GM21717 (cell line): ENCODE measurements at regions not wholly inside any gene's neighbourhood (a gene's known extent, or its start where the extent isn't known, plus 50 kb on each side); places are given as distances from the start of the nearest gene placed in this dataset.

Source experiments
- ATAC-seq: cut with Tn5 transposase; IDR thresholded peaks from one replicate; pipeline ENCODE4 v1.9.1; 2021; ENCODE audit warnings: mild to moderate bottlenecking, moderate library complexity; ENCODE audit not compliant: unreplicated experiment

DNA sequence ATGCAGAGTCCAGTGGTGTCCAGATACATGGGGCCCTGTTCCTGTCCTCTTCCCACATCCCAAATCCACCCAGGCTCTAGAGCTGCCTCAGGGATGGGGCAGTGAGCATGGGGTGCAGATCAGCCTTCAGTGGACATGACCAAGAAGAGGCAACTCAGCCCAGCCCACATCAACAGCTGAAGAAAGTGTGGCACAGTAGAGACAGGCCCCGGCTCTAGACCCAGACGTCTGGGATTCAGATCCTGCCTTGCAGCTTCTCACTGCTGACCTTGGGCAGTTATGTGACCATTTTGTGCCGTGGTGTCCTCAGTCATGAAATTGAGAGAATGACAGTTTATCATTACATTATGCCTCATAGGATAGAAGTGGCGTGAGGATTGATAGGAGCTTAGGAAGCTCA is 54.6 kb upstream of the CST7 start:
- no peak for ATAC-seq

DNA sequence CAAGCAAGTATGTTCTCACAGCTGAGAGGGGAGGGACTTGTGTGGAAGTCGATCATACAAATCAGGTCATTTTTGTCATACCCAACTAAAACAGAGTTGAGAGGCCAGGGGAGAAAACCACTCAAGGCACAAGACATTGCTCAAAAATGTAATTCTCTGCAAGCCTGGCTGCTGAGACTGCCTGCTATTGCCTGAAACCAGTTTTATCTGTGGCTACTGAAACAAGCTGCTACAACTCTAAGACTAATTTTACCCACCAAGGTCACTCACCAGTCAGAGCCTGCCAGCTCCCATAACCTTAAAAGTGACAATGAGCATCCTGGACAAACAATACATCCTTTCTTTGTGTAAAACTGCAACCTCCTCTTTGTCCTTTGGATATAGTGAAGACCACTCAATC is 54.1 kb upstream of the CST7 start:
- no peak for ATAC-seq

DNA sequence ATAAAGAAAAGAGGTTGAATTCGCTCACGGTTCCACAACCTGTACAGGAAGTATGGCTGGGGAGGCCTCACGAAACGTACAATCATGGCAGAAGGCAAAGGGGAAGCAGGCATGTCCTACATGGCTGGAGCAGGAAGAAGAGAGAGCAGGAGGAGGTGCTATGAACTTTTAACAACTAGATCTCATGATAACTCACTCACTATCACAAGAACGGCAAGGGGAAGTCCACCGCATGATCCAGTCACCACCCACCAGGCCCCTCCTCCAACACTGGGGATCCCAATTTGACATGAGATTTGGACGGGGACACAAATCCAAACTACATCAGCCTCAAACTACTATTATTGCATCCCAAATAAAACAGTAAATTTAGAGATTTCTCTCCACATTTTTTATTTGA is 53.6 kb upstream of the CST7 start:
- no peak for ATAC-seq

DNA sequence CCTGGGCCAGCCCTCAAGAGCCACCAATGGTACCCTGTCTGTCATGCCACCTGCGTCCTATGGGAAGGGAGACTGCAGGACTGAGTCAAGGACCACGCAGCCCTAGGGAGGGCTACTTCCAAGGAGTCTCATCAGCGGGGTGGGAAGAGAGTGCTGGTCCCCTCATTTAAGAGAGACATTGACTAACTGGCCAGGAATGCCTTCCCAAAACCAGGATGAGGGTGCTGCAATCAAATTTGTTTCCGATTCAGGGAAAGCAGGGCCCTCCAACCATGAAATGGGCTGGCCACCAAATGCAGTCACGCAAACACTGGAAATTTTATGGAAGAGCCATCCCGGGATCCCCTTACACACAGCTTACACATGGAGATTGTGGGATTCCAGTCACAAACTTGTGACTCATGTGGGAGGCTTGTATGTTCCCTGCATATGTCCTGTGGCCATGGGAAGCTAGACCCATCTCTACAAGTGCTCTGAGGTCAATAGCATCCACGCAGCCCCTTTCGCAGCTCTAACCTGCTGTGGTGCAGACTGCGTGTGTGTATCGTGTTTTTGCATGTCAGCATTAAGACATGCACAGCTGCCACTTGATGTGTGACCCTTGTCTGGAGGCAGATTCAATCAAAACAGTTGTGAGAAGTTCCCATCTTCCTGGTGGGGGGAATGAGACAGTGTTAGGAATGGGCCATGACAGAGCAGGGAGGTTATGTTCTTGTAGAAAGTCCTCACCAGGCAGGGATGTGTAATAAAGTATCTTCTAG is 53.0 kb upstream of the CST7 start:
- ATAC-seq, result no peak

DNA sequence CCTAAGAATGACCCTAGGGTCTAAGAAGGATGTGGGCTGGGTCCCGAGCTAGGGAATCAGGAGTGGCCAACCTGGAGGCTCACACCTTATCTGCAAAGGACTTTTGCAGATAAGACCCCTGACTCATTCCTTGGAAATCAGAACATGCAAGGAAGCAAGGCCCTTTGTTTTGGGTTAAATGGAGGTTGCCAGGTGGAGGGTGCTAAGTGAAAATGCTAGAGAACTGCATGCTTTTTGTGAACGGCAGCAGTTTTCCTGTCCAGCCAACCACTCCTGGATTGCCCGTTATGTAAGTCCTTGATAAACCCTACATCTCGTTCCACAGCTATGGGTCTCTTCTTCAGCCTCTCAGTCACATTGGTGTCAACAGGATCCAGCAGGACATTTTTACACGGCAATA is 52.1 kb upstream of the CST7 start:
- no peak for ATAC-seq

DNA sequence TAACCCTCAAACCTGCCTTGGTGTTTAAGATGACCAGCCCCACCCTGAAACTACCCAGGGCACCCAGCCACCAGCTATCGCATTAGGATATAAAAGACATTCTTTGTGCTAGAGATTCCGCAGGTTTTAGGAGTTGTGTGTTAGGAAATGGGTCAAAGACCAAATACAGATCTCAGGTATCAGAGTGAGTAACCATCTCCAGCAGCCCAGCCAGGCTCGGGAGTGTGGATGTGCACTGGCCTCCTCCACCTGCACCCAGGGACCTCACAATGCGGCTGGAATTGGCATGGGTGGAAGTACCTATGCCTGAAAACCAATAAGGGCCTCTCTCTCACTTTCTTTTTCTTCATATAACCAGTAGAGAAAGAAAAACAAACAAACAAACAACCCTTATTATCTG is 51.1 kb upstream of the CST7 start:
- no peak for ATAC-seq

DNA sequence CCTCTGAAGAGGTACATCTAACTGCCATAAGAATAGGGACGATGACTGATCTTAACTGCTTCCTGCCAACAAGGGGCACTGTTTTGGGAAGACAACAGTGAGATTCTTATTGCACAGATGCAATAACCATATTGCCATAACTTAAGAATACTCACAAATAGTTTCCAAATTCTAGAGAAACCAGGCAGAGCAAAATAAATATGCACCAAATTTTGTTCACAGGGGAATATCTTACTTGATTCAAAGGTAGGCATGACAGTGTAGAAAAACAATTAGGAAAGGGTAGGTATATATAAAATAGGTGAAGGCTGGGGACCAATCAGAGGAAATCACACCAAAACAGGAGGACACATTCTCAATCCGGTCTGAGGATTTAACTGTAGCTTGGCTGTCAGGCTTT is 49.9 kb upstream of the CST7 start:
- ATAC-seq, result no peak
